SJSA1 (cell line): ENCODE measurements at regions not wholly inside any gene's neighbourhood (a gene's known extent, or its start where the extent isn't known, plus 50 kb on each side); places are given as distances from the start of the nearest gene placed in this dataset.

Source experiments
- DNase-seq, 2 experiments: peaks; one replicate each; pipeline ENCODE4 v3.0.0-alpha.2; 2015 to 2020; ENCODE audit warnings: low spot score in 2 of 2, low read depth in 1 of 2
- H3K27ac ChIP-seq: fragments of 250-450 bp; sonication (Bioruptor Pico); 2 replicates; pipeline ENCODE4 v1.5.1; 2020; ENCODE audit warnings: mild to moderate bottlenecking, moderate library complexity
- H3K27me3 ChIP-seq: fragments of 250-450 bp; sonication (Bioruptor Pico); replicated peaks from 2 replicates; pipeline ENCODE4 v1.5.1; 2020; ENCODE audit warnings: mild to moderate bottlenecking, moderate library complexity
- H3K36me3 ChIP-seq: fragments of 250-450 bp; sonication (Bioruptor Pico); 2 replicates; pipeline ENCODE4 v1.5.1; 2020; ENCODE audit warnings: mild to moderate bottlenecking
- H3K4me1 ChIP-seq: fragments of 250-450 bp; sonication (Bioruptor Pico); replicated peaks from 2 replicates; pipeline ENCODE4 v1.6.1; 2021; ENCODE audit warnings: mild to moderate bottlenecking
- H3K4me3 ChIP-seq: fragments of 250-450 bp; sonication (Bioruptor Pico); 2 replicates; pipeline ENCODE4 v1.5.1; 2020; ENCODE audit warnings: mild to moderate bottlenecking
- H3K9me3 ChIP-seq: fragments of 250-450 bp; sonication (Bioruptor Pico); replicated peaks from 2 replicates; pipeline ENCODE4 v1.5.1; 2020; ENCODE audit warnings: mild to moderate bottlenecking

DNA sequence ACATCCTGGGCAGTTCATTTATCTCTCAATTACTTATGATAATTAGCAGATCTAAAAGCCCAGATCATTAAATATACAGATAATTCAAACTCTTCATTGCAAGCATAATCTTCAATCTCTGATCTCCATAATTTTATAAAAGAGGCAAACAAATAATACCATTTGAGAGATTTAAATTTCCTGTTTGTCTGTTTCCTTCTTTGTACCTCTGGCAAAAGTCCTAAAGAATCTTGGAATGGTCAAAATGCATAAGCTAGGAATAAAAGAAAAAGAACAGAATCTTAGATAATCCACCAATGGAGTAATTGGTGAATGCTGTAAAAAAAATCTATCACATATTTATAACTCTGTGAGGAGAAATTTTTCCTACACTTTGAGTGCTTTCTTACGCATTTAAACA, 1080.9 kb upstream of the ZEB2 start:
- Histone ChIP-seq H3K27ac (no peak overlapping the region), H3K9me3 (no peaks in the 10 kb centered on the region), H3K4me3 (no peak overlapping the region), H3K27me3 (no peaks in the 10 kb centered on the region), H3K4me1 (peaks cover 11% of the 10 kb centered on the region), H3K36me3 (no peaks in the 10 kb centered on the region)
- no peak for DNase-seq

DNA sequence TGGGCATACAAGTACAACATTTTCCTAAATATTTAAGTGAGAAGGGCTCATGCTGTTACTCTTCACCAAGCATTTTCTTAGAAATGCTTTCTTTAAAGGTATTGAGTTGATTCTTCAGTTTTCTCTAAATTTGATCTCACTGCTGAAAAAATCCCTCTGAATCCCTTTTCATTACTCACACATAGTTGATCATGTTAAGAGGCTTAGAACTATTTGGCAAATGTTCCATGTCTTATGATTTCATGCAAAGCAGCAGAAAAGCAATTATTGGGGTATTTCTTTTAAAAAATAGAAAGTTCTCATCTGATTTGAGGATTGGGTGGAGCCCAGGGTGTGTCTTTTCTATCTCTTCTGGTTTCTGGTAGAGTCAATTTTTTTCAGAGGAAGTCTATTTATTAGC, 1079.8 kb upstream of the ZEB2 start:
- Histone ChIP-seq H3K27ac (no peak overlapping the region), H3K36me3 (no peaks in the 10 kb centered on the region), H3K27me3 (no peaks in the 10 kb centered on the region), H3K4me3 (no peak overlapping the region), H3K9me3 (no peaks in the 10 kb centered on the region), H3K4me1 (peaks cover 19% of the 10 kb centered on the region)
- no peak for DNase-seq

DNA sequence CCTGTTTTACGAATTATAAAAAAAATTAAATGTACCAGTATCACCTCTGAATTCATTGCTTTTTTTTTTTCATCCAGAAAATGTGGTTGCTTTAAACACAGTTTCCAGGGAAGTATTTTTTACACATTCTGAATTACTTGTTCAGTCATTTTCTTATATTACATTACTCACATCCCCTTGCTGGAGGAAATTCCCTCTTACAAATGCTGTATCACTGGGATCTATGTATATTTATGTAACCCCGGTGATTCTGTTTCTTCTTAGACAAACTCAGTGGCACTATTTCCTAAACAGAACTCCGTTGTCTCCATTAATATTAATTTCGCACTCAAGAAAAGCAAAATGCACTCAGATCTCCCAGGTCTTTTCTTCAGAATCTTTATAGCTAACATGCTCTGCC, 1078.5 kb upstream of the ZEB2 start:
- H3K4me1 ChIP-seq: peaks cover 32% of the 10 kb centered on the region

DNA sequence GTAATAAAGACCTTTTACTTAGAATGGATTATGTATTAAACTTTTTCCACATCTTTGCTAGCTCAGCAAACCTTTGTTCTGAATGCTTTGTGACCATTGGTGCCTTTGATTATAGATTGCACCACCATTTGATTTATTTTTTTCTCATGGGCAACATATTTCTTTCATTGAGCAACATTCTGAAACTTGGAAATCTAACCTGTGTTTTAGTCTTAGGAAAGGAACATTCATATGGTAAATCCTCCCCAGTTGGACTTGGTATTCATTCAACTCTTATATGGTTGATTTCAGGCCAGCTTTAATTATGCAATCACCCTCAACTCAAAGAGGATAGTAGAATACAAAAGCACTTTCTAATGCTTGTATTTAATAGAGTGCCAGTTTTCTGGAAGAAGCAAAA, 1077.9 kb upstream of the ZEB2 start:
- H3K4me3 ChIP-seq: no peak overlapping the region
- H3K9me3 ChIP-seq: no peaks in the 10 kb centered on the region
- no peaks in the 10 kb centered on the region for H3K27me3 ChIP-seq
- H3K27ac ChIP-seq: no peak overlapping the region; the same call in 1 of the 2 replicates
- H3K36me3 ChIP-seq: no peaks in the 10 kb centered on the region
- DNase-seq: no peak
- peaks cover 35% of the 10 kb centered on the region for H3K4me1 ChIP-seq

More for the DNA sequence above, 1078.5 kb upstream of the ZEB2 start:
- no peaks in the 10 kb centered on the region for H3K9me3 ChIP-seq
- H3K36me3 ChIP-seq: no peaks in the 10 kb centered on the region
- peak overlapping the region; percentile 46 for H3K27ac ChIP-seq
- H3K4me3 ChIP-seq: no peak overlapping the region
- H3K27me3 ChIP-seq: no peaks in the 10 kb centered on the region
- DNase-seq: peak in 1 of 2 experiments; percentile 28

DNA sequence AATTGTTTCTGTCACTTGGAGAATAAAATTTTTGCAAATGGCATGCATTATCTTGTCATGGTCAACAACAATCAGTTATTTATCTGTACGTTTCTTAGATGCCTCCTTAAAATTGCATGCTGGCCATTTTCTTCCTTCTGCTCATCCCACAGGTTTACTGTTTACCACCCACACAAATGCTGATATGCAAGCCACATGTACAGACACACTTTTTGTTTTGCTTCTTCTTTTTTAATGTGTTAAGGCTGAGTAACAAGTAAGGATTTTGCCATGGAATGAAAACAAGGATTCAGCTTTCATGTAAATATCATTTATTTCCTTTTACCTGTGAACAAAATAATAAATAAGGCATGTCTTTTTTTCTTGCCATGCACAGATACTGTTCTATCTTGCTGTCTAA, 1077.1 kb upstream of the ZEB2 start:
- no peaks in the 10 kb centered on the region for H3K9me3 ChIP-seq
- no peak overlapping the region for H3K27ac ChIP-seq
- H3K27me3 ChIP-seq: no peaks in the 10 kb centered on the region
- H3K4me3 ChIP-seq: no peak overlapping the region
- H3K4me1 ChIP-seq: peaks cover 35% of the 10 kb centered on the region
- no peaks in the 10 kb centered on the region for H3K36me3 ChIP-seq
- no peak for DNase-seq

DNA sequence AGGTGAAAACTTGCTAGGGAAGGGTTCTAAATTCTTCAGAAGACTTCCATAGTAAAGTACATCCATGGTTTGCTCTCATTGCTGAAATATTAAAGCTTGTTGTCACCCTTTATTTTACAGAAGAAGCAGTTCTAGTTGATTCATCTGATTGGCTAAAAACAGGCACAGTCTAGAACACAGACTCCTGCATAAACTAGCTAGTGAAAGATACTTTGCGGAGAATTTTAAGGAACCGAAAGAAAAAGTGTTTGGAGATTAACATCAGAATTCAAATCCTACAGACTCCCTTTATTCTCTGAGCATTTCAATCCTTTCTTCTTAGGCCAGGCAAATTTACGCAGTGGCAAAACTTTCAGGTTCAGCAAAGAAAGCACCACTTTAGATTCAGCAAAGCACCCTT, 1076.5 kb upstream of the ZEB2 start:
- Histone ChIP-seq H3K36me3 (no peaks in the 10 kb centered on the region), H3K4me3 (no peak overlapping the region), H3K4me1 (peaks cover 35% of the 10 kb centered on the region), H3K9me3 (no peaks in the 10 kb centered on the region), H3K27me3 (no peaks in the 10 kb centered on the region), H3K27ac (no peak overlapping the region)
- no peak for DNase-seq

DNA sequence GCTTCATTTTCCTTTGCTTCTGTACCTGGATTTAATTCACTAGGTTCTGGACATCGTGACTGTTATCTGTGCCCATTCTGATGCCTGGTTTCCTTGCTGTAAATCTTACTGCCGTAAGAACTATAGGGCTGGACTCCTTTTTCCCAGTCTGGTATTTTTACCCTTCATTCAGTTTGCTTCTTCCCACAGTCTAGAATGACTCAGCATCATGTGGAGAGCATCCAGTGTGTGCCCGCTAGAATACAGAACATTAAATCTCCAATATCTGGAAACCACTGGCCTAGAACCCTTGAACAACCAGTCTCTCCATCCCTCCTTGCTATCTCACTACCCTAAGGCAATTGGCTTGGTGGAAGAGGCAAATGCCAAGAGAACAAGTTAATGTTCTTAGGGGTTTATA, 1075.4 kb upstream of the ZEB2 start:
- Histone ChIP-seq H3K9me3 (no peaks in the 10 kb centered on the region), H3K4me1 (peaks cover 35% of the 10 kb centered on the region), H3K27ac (peak overlapping the region; percentile 4), H3K27me3 (no peaks in the 10 kb centered on the region), H3K36me3 (no peaks in the 10 kb centered on the region), H3K4me3 (no peak overlapping the region)
- no peak for DNase-seq

DNA sequence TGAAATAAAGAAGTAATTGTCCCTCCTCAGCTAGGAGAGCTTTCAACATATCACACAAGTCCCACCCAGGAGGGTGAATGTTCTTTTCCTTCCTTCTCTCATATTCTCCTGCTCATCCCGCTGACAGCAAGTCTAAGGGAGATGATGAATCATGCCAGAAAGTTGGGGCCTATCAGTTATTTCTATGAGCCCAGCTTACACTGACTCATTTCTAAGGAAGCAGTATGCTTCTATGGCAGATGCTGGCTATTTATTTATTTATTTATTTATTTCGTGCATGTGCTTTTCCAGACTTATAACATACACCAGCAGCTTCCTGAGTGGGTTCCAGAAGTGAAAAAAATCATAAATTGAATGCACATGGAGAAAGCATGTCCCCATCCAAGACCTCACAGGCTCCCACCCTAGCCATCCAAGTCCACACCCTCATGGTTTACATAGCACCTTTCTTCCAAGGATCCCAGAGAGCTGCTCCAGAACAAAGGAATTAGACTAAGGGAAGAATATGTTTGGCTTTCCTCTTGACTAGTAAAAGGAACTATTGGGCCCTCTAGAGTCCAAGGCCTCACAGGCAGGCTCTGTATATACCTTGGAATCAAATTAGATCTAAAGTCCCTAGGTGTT, 1074.2 kb upstream of the ZEB2 start:
- H3K27ac ChIP-seq: peak overlapping the region; percentile 51
- H3K27me3 ChIP-seq: no peaks in the 10 kb centered on the region
- no peak overlapping the region for H3K4me3 ChIP-seq
- DNase-seq: peak; percentile 62 to 79
- H3K4me1 ChIP-seq: peaks cover 34% of the 10 kb centered on the region
- H3K36me3 ChIP-seq: no peaks in the 10 kb centered on the region
- no peaks in the 10 kb centered on the region for H3K9me3 ChIP-seq

DNA sequence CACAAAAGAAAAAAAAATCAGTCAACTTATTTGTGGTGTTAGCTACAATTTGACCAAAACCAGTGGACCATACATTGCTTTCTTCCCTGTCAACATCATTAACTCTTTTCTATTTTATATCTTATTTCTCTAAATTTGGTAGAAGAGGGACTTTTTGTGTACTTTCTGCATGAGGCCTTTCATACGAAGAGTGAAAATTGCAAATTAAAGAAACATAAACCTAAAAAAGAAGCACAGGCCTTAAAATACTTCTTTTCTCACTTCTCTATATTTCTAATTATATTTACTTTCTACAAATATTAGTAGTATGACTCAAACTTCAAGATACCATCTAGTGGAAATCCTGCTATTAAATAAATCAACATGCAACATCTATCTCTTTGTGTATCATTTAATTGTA, 1073.4 kb upstream of the ZEB2 start:
- Histone ChIP-seq H3K9me3 (no peaks in the 10 kb centered on the region), H3K4me1 (peaks cover 28% of the 10 kb centered on the region), H3K27ac (peak overlapping the region; percentile 51; the same call in 1 of the 2 replicates), H3K36me3 (no peaks in the 10 kb centered on the region), H3K4me3 (no peak overlapping the region), H3K27me3 (no peaks in the 10 kb centered on the region)
- no peak for DNase-seq

DNA sequence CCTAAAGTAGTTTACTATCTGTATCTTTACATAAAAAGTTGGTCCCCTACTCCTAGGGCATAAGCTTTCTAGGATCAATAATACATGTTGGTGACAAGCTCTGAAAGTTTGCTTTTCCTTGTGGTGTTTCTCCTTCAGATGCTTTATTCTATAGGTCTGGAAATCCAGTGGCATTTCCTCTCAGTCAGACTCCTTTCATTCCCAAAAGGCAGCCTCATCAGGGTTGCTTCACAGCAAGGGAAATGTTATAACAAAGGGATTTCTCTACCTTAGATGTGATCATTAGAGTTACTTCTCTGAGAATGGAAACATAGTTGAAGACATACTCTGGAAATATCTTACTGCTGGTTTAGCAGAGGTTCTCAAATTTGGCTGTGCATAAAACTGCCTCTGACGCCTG, 1072.4 kb upstream of the ZEB2 start:
- Histone ChIP-seq H3K4me1 (peaks cover 25% of the 10 kb centered on the region), H3K27ac (no peak overlapping the region), H3K36me3 (no peaks in the 10 kb centered on the region), H3K9me3 (no peaks in the 10 kb centered on the region), H3K4me3 (no peak overlapping the region), H3K27me3 (no peaks in the 10 kb centered on the region)
- DNase-seq: no peak

DNA sequence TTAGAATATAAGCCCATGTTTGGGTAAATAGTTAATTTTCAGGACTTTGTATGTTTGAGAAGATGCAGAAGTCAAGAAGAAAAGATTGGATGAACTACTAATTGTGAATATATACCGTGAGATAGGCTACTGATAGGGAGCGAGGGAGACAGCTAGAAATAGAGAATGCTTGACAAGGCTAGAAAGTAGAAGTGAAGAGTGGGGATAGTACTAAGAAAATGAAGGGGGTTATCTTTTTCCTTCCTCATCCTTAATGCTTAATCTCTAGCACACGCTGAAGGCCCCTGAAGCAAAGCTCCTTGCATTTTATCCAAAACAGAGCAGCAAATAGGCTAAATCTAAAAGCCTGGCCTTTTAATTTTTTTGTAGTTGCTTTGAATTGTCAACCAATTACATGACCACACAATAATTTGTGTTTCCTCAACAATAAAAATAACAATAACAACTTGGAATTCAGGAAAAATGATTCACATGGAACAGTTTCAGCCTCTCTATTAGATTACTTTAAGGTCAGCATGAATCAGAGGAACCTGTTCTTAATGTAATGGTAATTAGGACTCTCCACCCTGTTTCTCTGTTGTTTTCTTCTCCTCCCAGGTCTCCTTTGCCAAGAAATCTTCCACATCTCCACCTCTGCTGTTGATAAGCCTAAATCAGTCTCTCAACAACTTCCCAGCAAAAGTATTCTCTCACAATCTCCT, 1071.3 kb upstream of the ZEB2 start:
- DNase-seq: no peak
- Histone ChIP-seq H3K4me1 (peaks cover 25% of the 10 kb centered on the region), H3K4me3 (no peak overlapping the region), H3K9me3 (no peaks in the 10 kb centered on the region), H3K36me3 (no peaks in the 10 kb centered on the region), H3K27me3 (no peaks in the 10 kb centered on the region), H3K27ac (no peak overlapping the region)

DNA sequence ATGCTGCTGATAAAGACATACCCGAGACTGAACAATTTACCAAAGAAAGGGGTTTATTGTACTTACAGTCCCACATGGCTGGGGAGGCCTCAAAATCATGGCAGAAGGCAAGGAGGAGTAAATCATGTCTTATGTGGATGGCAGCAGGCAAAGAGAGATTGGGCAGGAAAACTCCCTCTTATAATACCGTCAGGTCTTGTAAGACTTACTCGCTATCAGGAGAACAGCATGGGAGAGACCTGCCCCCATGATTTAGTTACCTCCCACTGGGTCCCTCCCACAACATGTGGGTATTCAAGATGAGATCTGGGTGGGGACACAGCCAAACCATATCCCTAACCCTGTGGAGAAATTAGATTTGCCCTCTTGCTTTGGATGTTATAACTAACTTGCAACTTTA, 1068.0 kb upstream of the ZEB2 start:
- Histone ChIP-seq H3K4me3 (no peak overlapping the region), H3K4me1 (no peaks in the 10 kb centered on the region; the same call in 1 of the 2 replicates), H3K27me3 (no peaks in the 10 kb centered on the region), H3K9me3 (no peaks in the 10 kb centered on the region), H3K36me3 (no peaks in the 10 kb centered on the region), H3K27ac (no peak overlapping the region)
- no peak for DNase-seq

DNA sequence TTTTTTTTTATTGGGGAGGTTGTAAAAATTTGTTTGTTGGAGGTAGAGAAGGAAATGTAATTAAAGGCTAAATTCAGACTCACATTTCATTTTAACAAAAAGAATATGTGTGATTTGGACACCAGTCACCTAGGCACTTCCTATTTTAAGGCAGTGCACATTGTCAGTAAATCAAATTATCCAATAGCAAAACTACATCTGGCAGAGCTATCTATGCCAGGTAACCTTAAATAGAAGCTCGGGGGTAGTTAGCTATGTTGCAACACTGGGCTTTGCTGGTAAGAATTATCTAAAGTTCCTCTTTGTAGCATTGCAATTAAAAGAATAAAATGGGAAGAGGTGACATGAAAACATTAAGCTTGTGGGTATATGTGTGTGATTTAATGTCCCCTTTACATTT, 1064.4 kb upstream of the ZEB2 start:
- Histone ChIP-seq H3K27ac (no peak overlapping the region), H3K36me3 (no peaks in the 10 kb centered on the region), H3K4me3 (no peak overlapping the region), H3K4me1 (no peaks in the 10 kb centered on the region), H3K27me3 (no peaks in the 10 kb centered on the region), H3K9me3 (no peaks in the 10 kb centered on the region)
- no peak for DNase-seq

DNA sequence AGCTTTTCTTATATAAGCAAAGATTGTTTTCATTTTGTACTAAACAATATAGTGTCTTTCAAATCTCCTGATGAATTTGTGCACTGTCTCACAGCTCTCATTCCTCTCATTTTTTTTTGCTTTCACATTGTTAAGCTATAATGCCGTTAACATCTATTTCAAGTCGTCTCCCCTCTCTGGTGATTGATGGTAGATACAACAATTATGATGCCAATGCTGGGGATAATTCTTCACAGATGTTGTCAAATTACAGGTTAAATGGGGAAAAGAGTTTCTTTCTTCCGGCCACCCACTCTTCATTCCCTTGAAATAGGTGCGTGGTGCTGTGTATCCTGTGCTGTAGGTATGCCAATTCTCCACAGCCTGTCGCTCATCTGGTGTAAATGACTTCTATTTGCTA, 1053.7 kb upstream of the ZEB2 start:
- H3K4me1 ChIP-seq: no peaks in the 10 kb centered on the region
- H3K4me3 ChIP-seq: no peak overlapping the region
- no peak for DNase-seq
- no peaks in the 10 kb centered on the region for H3K27me3 ChIP-seq
- no peak overlapping the region for H3K27ac ChIP-seq
- H3K9me3 ChIP-seq: no peaks in the 10 kb centered on the region
- no peaks in the 10 kb centered on the region for H3K36me3 ChIP-seq

DNA sequence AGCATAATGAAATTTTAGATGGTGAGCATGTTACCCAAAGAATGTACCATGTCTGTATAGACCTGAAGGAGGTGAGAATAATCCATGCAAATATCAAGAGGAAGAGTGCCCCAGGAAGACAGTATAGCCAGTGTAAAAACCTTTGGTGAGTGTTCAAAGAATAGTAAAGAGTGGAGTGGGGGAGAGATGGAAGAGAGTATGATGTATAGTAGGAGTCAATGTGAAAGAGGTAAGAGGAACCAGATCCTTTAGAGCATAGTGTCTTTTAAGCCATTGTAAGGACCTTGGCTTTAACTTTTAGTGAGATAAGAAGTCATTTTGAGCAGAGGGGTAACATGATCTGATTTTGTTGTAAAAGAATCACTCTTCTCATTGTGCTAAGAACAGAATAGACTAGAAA, 1052.3 kb upstream of the ZEB2 start:
- Histone ChIP-seq H3K4me1 (no peaks in the 10 kb centered on the region), H3K4me3 (no peak overlapping the region), H3K27ac (no peak overlapping the region), H3K36me3 (no peaks in the 10 kb centered on the region), H3K27me3 (no peaks in the 10 kb centered on the region), H3K9me3 (no peaks in the 10 kb centered on the region)
- no peak for DNase-seq
